PC-9 (cell line): ENCODE measurements at regions not wholly inside any gene's neighbourhood (a gene's known extent, or its start where the extent isn't known, plus 50 kb on each side); places are given as distances from the start of the nearest gene placed in this dataset.
"Not testable (repeated sequence)": the region's sequence is repeated elsewhere in the genome, so short reads cannot be mapped to it uniquely, and the experiment has no call there.

Experiments used
- EZH2 ChIP-seq: fragments of 200-600 bp; sonication (generic); IDR thresholded peaks from 2 replicates; pipeline ENCODE4 v1.8.0; 2017; ENCODE audit warnings: antibody characterized with exemption, low read depth
- TF ChIP-seq, protein P1 (sequence below): fragments of 200-600 bp; sonication (generic); conservative IDR thresholded peaks from 2 replicates; pipeline ENCODE4 v1.6.1; 2017; ENCODE audit warnings: mixed run types, antibody characterized with exemption, mild to moderate bottlenecking, moderate library complexity

DNA sequence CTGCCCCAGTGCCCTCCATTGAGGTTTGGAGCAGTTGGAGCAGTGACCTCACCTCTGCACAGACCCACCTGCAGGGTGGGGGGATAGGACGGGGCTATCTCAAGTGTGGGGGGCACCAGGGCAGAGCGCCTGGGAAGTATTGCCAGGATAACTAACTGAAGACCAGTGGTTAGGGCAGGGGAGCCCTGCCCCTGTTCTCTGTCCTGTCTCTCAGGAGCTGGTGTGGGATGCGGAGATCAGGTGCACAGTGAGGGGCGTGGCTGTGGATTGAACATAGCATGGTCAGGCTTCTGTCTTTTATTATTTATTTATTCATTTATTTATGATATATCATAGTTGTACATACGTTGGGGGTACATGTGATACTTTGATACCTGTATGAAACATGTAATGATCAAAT, 256.6 kb downstream of the GADD45G start:
- TF ChIP-seq, protein P1, sequence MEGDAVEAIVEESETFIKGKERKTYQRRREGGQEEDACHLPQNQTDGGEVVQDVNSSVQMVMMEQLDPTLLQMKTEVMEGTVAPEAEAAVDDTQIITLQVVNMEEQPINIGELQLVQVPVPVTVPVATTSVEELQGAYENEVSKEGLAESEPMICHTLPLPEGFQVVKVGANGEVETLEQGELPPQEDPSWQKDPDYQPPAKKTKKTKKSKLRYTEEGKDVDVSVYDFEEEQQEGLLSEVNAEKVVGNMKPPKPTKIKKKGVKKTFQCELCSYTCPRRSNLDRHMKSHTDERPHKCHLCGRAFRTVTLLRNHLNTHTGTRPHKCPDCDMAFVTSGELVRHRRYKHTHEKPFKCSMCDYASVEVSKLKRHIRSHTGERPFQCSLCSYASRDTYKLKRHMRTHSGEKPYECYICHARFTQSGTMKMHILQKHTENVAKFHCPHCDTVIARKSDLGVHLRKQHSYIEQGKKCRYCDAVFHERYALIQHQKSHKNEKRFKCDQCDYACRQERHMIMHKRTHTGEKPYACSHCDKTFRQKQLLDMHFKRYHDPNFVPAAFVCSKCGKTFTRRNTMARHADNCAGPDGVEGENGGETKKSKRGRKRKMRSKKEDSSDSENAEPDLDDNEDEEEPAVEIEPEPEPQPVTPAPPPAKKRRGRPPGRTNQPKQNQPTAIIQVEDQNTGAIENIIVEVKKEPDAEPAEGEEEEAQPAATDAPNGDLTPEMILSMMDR: not testable (repeated sequence)
- TF ChIP-seq EZH2: not testable (repeated sequence)
